Thyroid gland (tissue), 4 donors: ENCODE measurements at regions not wholly inside any gene's neighbourhood (a gene's known extent, or its start where the extent isn't known, plus 50 kb on each side); places are given as distances from the start of the nearest gene placed in this dataset.
A peak's percentile ranks its signal among the peaks of the same experiment; 100 is the strongest.

Experiments used
- DNase-seq, 2 donors: peaks; one replicate each; pipeline ENCODE4 v3.0.0-alpha.2; 2019
- H3K27ac ChIP-seq, 3 donors: fragments of 200-600 bp; sonication (generic); 1 replicate in 2 of 3; 2 replicates in 1 of 3; pipeline ENCODE4 v1.5.1; 2016 to 2019; ENCODE audit warnings: mild to moderate bottlenecking in 1 of 3, moderate library complexity in 1 of 3
- H3K27me3 ChIP-seq: fragments of 200-600 bp; sonication (generic); one replicate; pipeline ENCODE4 v1.5.1; 2019
- H3K36me3 ChIP-seq, 2 donors: fragments of 200-600 bp; sonication (generic); one replicate each; pipeline ENCODE4 v1.5.1; 2016 to 2019
- H3K4me1 ChIP-seq, 2 donors: fragments of 200-600 bp; sonication (generic); one replicate each; pipeline ENCODE4 v1.5.1; 2017 to 2019
- H3K4me3 ChIP-seq, 3 donors: fragments of 200-600 bp; sonication (generic); replicated peaks in 1 of 3; 1 replicate in 2 of 3; 2 replicates in 1 of 3; pipeline ENCODE4 v1.5.1; 2016; ENCODE audit warnings: mild to moderate bottlenecking in 1 of 3
- H3K9me3 ChIP-seq: fragments of 200-600 bp; sonication (generic); one replicate; pipeline ENCODE4 v1.5.1; 2017
- CTCF ChIP-seq, 6 experiments: fragments of 200-600 bp in 3 of 6; fragments of 450-650 bp in 3 of 6; sonication (generic) in 3 of 6; IDR thresholded peaks; one replicate each; pipeline ENCODE4 v1.5.1; 2016 to 2019; ENCODE audit warnings: antibody characterized with exemption in 6 of 6, mild to moderate bottlenecking in 2 of 6, inconsistent platforms in 1 of 6, moderate library complexity in 1 of 6
- POLR2A ChIP-seq, 2 donors: fragments of 450-650 bp; IDR thresholded peaks; one replicate each; pipeline ENCODE4 v1.6.1; 2017; ENCODE audit warnings: antibody characterized with exemption in 2 of 2, mild to moderate bottlenecking in 2 of 2, moderate library complexity in 1 of 2
- WGBS, 2 donors: methylation state at CpG; one replicate each; pipeline ENCODE4 v1.1.5; 2017; 5-methylcytosine and 5-hydroxymethylcytosine counted together
- intact Hi-C: fragments of 100-400 bp; cut with DNase I; formaldehyde crosslinking; loops from one replicate; pipeline ENCODE4 v1.15.1; 2023

DNA sequence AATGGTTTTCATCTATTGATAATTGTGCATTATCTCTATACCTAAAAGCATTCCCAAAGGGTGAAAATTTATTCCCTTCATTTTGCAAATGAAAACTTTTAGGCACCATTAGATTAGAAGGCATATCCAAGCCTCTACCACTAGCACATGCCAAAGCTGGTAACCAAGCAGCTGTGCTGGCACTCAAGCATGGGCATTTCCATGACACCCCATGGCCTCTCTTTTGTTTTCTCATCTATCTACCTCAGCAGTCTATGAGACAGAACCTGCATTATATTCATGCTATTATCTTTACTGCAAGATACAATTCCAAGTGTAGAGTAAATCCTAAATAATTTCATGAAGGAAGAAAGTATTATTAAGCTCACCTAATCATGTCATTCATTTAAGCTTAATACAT, 334.3 kb upstream of the LRRC7 start:
- Histone ChIP-seq H3K27ac (no peak overlapping the region), H3K4me1 (no peaks in the 10 kb centered on the region), H3K9me3 (no peaks in the 10 kb centered on the region)

GRCh38 chr1:69244211-69244610, 323.5 kb upstream of the LRRC7 start:
- intact Hi-C loops: no loop called here
- Histone ChIP-seq H3K4me1 (no peaks in the 10 kb centered on the region), H3K27ac (no peak overlapping the region), H3K36me3 (no peaks in the 10 kb centered on the region), H3K27me3 (no peaks in the 10 kb centered on the region), H3K9me3 (no peaks in the 10 kb centered on the region), H3K4me3 (no peak overlapping the region)
- TF ChIP-seq CTCF (IDR thresholded peaks at IDR 0.05): no peak
- no peak for TF ChIP-seq POLR2A (IDR thresholded peaks at IDR 0.05)
- DNase-seq: no peak
- WGBS, 2 donors: 83 to 87% methylated on average over 1 of the region's 1 CpG

More for the DNA sequence above, 334.3 kb upstream of the LRRC7 start:
- no peaks in the 10 kb centered on the region for H3K27me3 ChIP-seq
- no peak for TF ChIP-seq CTCF (IDR thresholded peaks at IDR 0.05)
- no peak for TF ChIP-seq POLR2A (IDR thresholded peaks at IDR 0.05)
- H3K4me3 ChIP-seq: no peak overlapping the region
- H3K36me3 ChIP-seq: no peaks in the 10 kb centered on the region
- DNase-seq: no peak
- intact Hi-C loops: no loop called here

DNA sequence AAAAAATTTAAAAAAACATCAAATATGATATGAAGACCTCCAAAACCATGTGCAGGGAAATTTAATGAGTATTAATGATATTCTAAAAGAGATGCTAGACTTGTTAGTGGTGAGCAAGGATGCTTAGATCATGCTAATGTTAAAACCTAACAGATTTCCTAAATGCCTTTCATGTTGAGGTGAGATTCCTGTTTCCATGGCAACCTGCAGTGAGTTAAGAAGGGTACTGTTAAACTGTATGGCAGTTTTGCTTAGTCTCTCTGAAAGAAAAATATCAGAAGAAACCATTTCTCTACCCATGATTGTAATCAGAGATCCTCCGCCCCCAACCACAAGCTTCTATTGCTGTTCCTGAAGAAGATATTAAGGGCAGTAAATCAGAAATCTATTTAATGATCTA, 321.6 kb upstream of the LRRC7 start:
- Histone ChIP-seq H3K4me1 (no peaks in the 10 kb centered on the region), H3K36me3 (no peaks in the 10 kb centered on the region), H3K27ac (no peak overlapping the region), H3K27me3 (no peaks in the 10 kb centered on the region), H3K4me3 (no peak overlapping the region), H3K9me3 (no peaks in the 10 kb centered on the region)
- intact Hi-C loops: no loop called here
- DNase-seq: no peak
- TF ChIP-seq POLR2A (IDR thresholded peaks at IDR 0.05): no peak
- 81 to 85% methylated on average over 1 of the region's 1 CpG for WGBS, 2 donors

DNA sequence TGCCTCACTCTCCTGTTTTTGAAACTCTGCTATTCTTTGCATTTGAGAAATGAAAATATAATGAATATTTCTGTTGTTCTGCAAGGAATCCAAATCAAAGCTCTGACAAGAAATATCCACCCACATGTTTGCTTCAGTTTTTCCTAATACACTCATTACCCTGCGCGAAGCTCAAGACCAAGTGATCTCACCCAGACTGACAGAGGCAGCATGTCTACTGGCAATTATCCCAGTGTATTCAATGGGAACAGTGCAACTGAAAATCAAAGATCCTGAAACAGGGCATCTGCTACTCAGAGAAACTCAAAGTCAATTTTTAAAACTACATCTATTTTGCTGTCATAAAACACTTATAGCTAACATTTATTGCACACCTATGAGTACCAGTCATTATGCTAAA, 321.0 kb upstream of the LRRC7 start:
- intact Hi-C loops: no loop called here
- no peaks in the 10 kb centered on the region for H3K9me3 ChIP-seq
- H3K4me1 ChIP-seq: no peaks in the 10 kb centered on the region
- 62 to 76% methylated on average over 2 of the region's 2 CpGs for WGBS, 2 donors
- no peak overlapping the region for H3K4me3 ChIP-seq
- DNase-seq: peak in 1 of 2 donors; percentile 8
- no peak overlapping the region for H3K27ac ChIP-seq
- TF ChIP-seq CTCF (IDR thresholded peaks at IDR 0.05) (no peak), POLR2A (IDR thresholded peaks at IDR 0.05) (no peak)
- no peaks in the 10 kb centered on the region for H3K27me3 ChIP-seq
- H3K36me3 ChIP-seq: no peaks in the 10 kb centered on the region

- H3K9me3 ChIP-seq: no peaks in the 10 kb centered on the region
- no peaks in the 10 kb centered on the region for H3K4me1 ChIP-seq
- no peaks in the 10 kb centered on the region for H3K27me3 ChIP-seq
- no peaks in the 10 kb centered on the region for H3K36me3 ChIP-seq
- DNase-seq: no peak
- H3K4me3 ChIP-seq: no peak overlapping the region
- 72 to 75% methylated on average over 4 of the region's 4 CpGs for WGBS, 2 donors
- H3K27ac ChIP-seq: no peak overlapping the region
- intact Hi-C loops: no loop called here
- TF ChIP-seq CTCF (IDR thresholded peaks at IDR 0.05) (no peak), POLR2A (IDR thresholded peaks at IDR 0.05) (no peak)
Measured at GRCh38 chr1:69252696-69253095, 315.0 kb upstream of the LRRC7 start.

DNA sequence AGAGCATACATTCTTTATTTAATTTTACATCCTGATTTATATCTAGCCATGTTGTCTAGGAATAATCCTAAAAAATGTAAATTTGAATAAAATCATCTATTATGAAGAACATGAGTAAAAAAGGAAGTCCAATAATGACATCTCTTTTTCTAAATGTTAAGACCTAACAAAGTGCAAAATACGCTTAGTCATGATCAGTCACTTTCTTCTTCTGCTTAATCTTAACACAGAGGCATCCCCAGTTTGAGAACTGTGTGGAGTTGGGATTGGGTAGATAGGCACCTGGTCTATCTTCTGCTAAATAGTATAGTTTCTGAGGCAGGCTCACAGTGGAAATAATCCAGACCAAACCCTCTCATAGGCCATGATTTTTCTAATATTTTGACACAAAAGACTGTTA, 311.7 kb upstream of the LRRC7 start:
- H3K4me1 ChIP-seq: no peaks in the 10 kb centered on the region
- intact Hi-C loops: no loop called here
- H3K27me3 ChIP-seq: no peaks in the 10 kb centered on the region
- TF ChIP-seq POLR2A (IDR thresholded peaks at IDR 0.05): no peak
- TF ChIP-seq CTCF (IDR thresholded peaks at IDR 0.05): no peak
- DNase-seq: no peak
- H3K4me3 ChIP-seq: no peak overlapping the region
- WGBS, 2 donors: 91 to 93% methylated on average over 1 of the region's 1 CpG
- no peaks in the 10 kb centered on the region for H3K36me3 ChIP-seq
- no peak overlapping the region for H3K27ac ChIP-seq
- no peaks in the 10 kb centered on the region for H3K9me3 ChIP-seq
